ENCODE measurements at regions not wholly inside any gene's neighbourhood (a gene's known extent, or its start where the extent isn't known, plus 50 kb on each side); places are given as distances from the start of the nearest gene placed in this dataset.

DNA sequence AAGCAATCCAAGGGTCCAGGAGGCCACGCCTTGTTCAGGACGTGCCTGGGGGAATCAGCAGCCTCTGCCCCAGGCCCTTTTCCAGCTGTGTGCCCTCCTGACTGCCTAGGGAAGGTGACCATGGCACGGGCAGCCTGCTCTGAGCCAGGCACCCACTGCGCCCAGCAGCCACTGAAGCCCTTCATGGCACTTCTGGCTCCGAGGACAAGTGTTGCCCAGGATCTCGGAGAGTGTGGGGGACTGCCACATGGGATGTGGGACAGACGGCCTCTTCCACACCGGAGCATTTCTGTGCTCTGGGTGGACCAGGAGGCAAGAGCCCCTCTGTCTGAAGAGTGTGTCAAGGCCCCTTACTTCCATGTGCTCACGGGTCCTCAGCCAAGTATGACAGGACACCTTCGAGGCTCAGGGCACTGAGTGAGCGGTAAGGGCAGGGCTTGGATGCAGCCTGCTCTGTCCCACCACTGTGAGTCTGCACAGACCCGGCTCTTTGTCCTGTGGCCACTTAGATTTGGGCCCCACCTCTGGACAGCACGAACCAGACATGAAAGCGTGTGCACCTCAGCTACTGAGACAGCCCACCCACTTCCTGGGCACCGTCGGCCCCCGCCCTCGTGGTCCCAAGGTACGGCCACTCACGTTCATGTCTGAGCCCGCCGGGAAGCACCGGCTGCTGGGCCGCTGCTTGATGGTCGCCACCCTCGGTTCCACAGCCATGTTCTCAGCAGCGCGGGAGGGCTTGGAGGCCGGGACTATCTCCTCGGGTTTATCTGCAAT, 93.6 kb downstream of the CTTN start:
- no peak overlapping the region for H3K4me3 ChIP-seq (ENCODE audit: low read length in 2 of 2)
- H3K27me3 ChIP-seq (ENCODE audit: insufficient read depth, low read length) = no peaks in the 10 kb centered on the region
- Mint-ChIP-seq H3K27ac (no peak overlapping the region), H3K4me1 (peaks cover 0 to 5% (median 1%) of the 10 kb centered on the region in 4 donors), H3K27me3 (peaks cover 0 to 3% of the 10 kb centered on the region in 2 donors), H3K4me3 (no peak overlapping the region), H3K9me3 (peaks cover 0 to 12% (median 6%) of the 10 kb centered on the region in 8 donors), H3K36me3 (no peaks in the 10 kb centered on the region)
- intact Hi-C loops (cut with micrococcal nuclease) = no loop called here
- POLR2A ChIA-PET (ENCODE audit: partially characterized antibody) = no interaction called here
- no peak for DNase-seq
- H3K4me1 ChIP-seq (ENCODE audit: insufficient read depth, low read length) = no peaks in the 10 kb centered on the region
- H3K36me3 ChIP-seq (ENCODE audit: insufficient read depth, low read length) = no peaks in the 10 kb centered on the region
- CTCF ChIA-PET (ENCODE audit: partially characterized antibody) = no interaction called here
- H3K27ac ChIP-seq (ENCODE audit: low read depth, low read length) = no peak overlapping the region
- peaks cover 0 to 3% of the 10 kb centered on the region in 2 donors for H3K9me3 ChIP-seq (ENCODE audit: control insufficient read depth in 1 of 2, low read length in 2 of 2)

DNA sequence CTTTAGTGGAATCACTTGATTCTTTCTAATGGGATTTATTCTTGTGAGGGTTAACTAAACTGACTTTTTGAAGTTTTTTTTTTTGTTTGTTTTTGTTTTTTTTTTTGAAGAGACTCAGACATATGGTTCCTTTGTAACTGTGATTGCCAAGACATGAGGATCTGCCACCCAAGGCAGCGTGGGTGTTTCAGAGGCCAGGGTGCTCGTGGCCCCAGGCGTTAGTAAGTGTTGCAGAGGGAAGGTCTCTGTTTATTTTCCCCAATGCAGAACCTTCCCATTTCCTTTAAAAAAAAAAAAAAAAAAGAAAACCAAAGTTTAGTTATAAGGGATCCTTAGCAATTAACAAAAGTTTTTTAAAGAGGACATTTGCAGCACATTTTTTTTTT, 94.8 kb downstream of the CTTN start:
- peaks cover 0 to 3% of the 10 kb centered on the region in 2 donors for H3K9me3 ChIP-seq (ENCODE audit: control insufficient read depth in 1 of 2, low read length in 2 of 2)
- H3K27ac Mint-ChIP-seq = no peak overlapping the region
- peaks cover 0 to 12% (median 6%) of the 10 kb centered on the region in 8 donors for H3K9me3 Mint-ChIP-seq
- H3K36me3 ChIP-seq (ENCODE audit: insufficient read depth, low read length) = no peaks in the 10 kb centered on the region
- no peaks in the 10 kb centered on the region for H3K36me3 Mint-ChIP-seq
- DNase-seq = no peak
- no peaks in the 10 kb centered on the region for H3K27me3 Mint-ChIP-seq
- no peak overlapping the region for H3K27ac ChIP-seq (ENCODE audit: low read depth, low read length)
- no peaks in the 10 kb centered on the region for H3K4me1 ChIP-seq (ENCODE audit: insufficient read depth, low read length)
- H3K4me3 Mint-ChIP-seq = no peak overlapping the region
- no peak overlapping the region for H3K4me3 ChIP-seq (ENCODE audit: low read length in 2 of 2)
- ChIA-PET CTCF (ENCODE audit: partially characterized antibody) (no interaction called here), POLR2A (ENCODE audit: partially characterized antibody) (no interaction called here)
- no peaks in the 10 kb centered on the region for H3K4me1 Mint-ChIP-seq
- intact Hi-C loops (cut with micrococcal nuclease) = no loop called here
- H3K27me3 ChIP-seq (ENCODE audit: insufficient read depth, low read length) = no peaks in the 10 kb centered on the region

DNA sequence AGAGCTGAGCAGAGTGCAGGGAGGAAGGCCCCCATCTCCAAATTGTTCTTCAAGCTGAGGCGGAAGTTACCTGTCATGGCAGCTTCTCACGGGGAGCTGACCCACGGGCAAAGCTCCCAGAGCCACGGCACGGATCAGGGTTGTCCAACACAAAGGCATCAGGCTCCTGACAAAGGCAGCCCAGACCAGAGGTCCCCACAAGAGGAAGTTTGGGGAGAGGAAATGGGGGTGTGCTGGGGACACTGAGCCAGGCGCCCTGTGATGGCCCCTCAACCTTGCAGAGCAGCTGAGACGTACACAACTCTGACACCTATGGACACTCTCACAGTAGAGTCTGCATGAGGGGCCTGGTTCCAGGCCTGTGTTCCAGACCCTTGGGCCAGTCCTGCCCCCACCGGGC, 95.6 kb downstream of the CTTN start:
- Histone ChIP-seq H3K27me3 (ENCODE audit: insufficient read depth, low read length) (no peaks in the 10 kb centered on the region), H3K4me1 (ENCODE audit: insufficient read depth, low read length) (no peaks in the 10 kb centered on the region), H3K27ac (ENCODE audit: low read depth, low read length) (no peak overlapping the region), H3K36me3 (ENCODE audit: insufficient read depth, low read length) (no peaks in the 10 kb centered on the region), H3K9me3 (ENCODE audit: control insufficient read depth in 1 of 2, low read length in 2 of 2) (peaks cover 0 to 3% of the 10 kb centered on the region in 2 donors), H3K4me3 (ENCODE audit: low read length in 2 of 2) (no peak overlapping the region)
- H3K36me3 Mint-ChIP-seq = no peaks in the 10 kb centered on the region
- no peak overlapping the region for H3K4me3 Mint-ChIP-seq
- intact Hi-C loops (cut with micrococcal nuclease) = no loop called here
- CTCF ChIA-PET (ENCODE audit: partially characterized antibody) = no interaction called here
- H3K27ac Mint-ChIP-seq = no peak overlapping the region
- H3K4me1 Mint-ChIP-seq = no peaks in the 10 kb centered on the region
- no peak for DNase-seq
- POLR2A ChIA-PET (ENCODE audit: partially characterized antibody) = no interaction called here
- H3K27me3 Mint-ChIP-seq = no peaks in the 10 kb centered on the region
- peaks cover 0 to 12% (median 6%) of the 10 kb centered on the region in 8 donors for H3K9me3 Mint-ChIP-seq

DNA sequence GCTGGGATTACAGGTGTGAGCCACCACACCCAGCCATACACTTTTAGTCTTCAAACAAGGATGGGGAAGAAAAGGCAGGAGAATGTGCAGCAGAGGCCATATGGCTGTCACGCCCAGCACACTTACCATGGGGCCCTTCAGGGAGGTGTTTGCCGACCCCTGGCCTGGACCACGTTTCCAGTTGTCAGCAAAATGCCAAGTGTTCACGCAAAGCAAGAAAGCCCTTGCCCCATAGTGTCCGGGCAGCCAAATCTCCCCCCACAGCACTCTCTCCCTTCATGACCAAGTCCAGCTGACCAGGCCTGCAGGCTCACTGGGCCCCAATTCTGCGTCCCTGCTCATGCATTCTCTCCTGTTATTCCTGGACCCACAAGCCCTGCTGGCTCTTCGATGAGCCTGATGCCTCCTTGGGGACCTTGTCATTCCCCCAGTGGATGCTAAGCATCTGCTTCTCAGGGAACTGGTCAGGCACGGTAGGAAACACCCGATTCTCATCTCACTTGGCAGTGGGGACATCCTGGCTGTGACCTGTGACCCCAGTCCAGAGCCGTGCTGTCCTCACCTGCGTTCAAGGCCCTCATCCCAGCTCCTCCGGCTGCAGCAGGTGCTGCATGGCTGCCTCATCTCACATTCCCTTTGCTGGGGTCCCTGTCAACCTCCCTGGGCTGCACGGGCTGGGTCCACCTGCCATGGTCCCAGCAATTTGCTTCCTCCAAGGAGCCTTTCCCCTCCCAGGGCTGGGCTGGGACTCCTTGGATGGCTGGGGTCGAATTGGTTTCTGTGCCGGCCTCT, 96.4 kb downstream of the CTTN start:
- H3K4me1 ChIP-seq (ENCODE audit: insufficient read depth, low read length) = no peaks in the 10 kb centered on the region
- no peak overlapping the region for H3K4me3 ChIP-seq (ENCODE audit: low read length in 2 of 2)
- H3K27me3 ChIP-seq (ENCODE audit: insufficient read depth, low read length) = no peaks in the 10 kb centered on the region
- no peaks in the 10 kb centered on the region for H3K36me3 ChIP-seq (ENCODE audit: insufficient read depth, low read length)
- peaks cover 0 to 3% of the 10 kb centered on the region in 2 donors for H3K9me3 ChIP-seq (ENCODE audit: control insufficient read depth in 1 of 2, low read length in 2 of 2)
- Mint-ChIP-seq H3K4me1 (no peaks in the 10 kb centered on the region), H3K36me3 (no peaks in the 10 kb centered on the region), H3K27me3 (no peaks in the 10 kb centered on the region), H3K4me3 (no peak overlapping the region), H3K9me3 (peaks cover 0 to 12% (median 6%) of the 10 kb centered on the region in 8 donors), H3K27ac (no peak overlapping the region)
- H3K27ac ChIP-seq (ENCODE audit: low read depth, low read length) = no peak overlapping the region
- ChIA-PET CTCF (ENCODE audit: partially characterized antibody) (no interaction called here), POLR2A (ENCODE audit: partially characterized antibody) (no interaction called here)
- DNase-seq = no peak
- intact Hi-C loops (cut with micrococcal nuclease) = no loop called here

GRCh38 chr11:70495351-70496310, 97.3 kb downstream of the CTTN start:
- ChIA-PET CTCF (ENCODE audit: partially characterized antibody) (no interaction called here), POLR2A (ENCODE audit: partially characterized antibody) (no interaction called here)
- no peak overlapping the region for H3K27ac Mint-ChIP-seq

DNA sequence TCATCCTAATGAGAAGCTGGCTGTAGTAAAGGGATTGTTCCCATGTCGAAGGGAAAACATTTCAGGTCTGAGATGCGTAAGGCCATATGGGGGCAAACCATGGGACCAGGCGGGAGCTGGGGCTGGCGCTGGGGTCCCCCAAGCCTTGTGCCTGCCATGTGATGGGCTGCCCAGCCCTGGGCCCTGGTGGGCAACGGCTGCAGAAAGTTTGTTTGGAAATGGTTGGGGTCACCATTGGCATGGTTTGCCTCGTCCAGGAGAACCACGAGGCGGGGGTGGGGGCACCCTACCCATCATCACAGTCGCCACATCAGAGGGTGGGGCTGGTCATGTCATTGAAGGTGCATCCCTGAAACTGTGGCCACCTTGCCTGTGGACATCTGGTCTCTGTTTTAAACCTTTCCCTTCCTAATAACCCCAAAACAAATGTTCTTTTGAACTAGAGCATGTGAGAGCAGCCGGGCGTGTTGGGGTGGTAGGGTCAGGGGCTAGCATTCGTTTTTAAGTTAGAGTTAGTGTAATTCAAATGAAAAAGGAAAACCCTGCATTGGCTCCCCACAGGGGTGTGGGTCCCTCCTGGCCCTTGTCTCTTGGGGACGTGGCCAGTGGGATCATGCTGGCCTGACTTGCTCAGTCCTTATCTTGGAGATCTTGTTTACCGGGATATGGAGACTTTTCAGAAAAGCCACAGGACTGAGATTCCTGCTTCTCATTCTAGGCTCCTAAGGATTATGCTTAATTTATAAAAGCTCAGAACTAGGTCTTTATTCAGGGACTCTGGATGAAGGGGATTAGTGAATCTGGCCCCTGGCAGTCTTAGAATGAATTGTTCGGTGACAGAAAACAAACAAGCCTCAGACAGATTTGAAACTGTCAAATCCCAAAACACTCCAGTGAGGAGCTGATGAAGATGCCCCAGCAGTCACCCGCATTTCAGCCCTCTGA, 98.5 kb downstream of the CTTN start:
- ChIA-PET POLR2A (ENCODE audit: partially characterized antibody) (no interaction called here), CTCF (ENCODE audit: partially characterized antibody) (no interaction called here)
- Histone ChIP-seq H3K27me3 (ENCODE audit: insufficient read depth, low read length) (no peaks in the 10 kb centered on the region), H3K4me3 (ENCODE audit: low read length in 2 of 2) (no peak overlapping the region), H3K27ac (ENCODE audit: low read depth, low read length) (no peak overlapping the region), H3K4me1 (ENCODE audit: insufficient read depth, low read length) (no peaks in the 10 kb centered on the region), H3K9me3 (ENCODE audit: control insufficient read depth in 1 of 2, low read length in 2 of 2) (no peaks in the 10 kb centered on the region), H3K36me3 (ENCODE audit: insufficient read depth, low read length) (no peaks in the 10 kb centered on the region)
- no peaks in the 10 kb centered on the region for H3K27me3 Mint-ChIP-seq
- intact Hi-C loops (cut with micrococcal nuclease) = no loop called here
- H3K4me1 Mint-ChIP-seq = no peaks in the 10 kb centered on the region
- no peak overlapping the region for H3K27ac Mint-ChIP-seq
- no peak overlapping the region for H3K4me3 Mint-ChIP-seq
- no peak for DNase-seq
- peaks cover 0 to 2% (median 0%) of the 10 kb centered on the region in 8 donors for H3K9me3 Mint-ChIP-seq
- H3K36me3 Mint-ChIP-seq = no peaks in the 10 kb centered on the region

More at GRCh38 chr11:70495351-70496310, 97.3 kb downstream of the CTTN start:
- no peaks in the 10 kb centered on the region for H3K27me3 Mint-ChIP-seq
- Histone ChIP-seq H3K27me3 (ENCODE audit: insufficient read depth, low read length) (no peaks in the 10 kb centered on the region), H3K9me3 (ENCODE audit: control insufficient read depth in 1 of 2, low read length in 2 of 2) (peaks cover 0 to 3% of the 10 kb centered on the region in 2 donors), H3K27ac (ENCODE audit: low read depth, low read length) (no peak overlapping the region), H3K4me3 (ENCODE audit: low read length in 2 of 2) (no peak overlapping the region), H3K36me3 (ENCODE audit: insufficient read depth, low read length) (no peaks in the 10 kb centered on the region), H3K4me1 (ENCODE audit: insufficient read depth, low read length) (no peaks in the 10 kb centered on the region)
- intact Hi-C loops (cut with micrococcal nuclease) = no loop called here
- no peak for DNase-seq
- H3K36me3 Mint-ChIP-seq = no peaks in the 10 kb centered on the region
- H3K9me3 Mint-ChIP-seq = peaks cover 0 to 12% (median 6%) of the 10 kb centered on the region in 8 donors
- no peaks in the 10 kb centered on the region for H3K4me1 Mint-ChIP-seq
- H3K4me3 Mint-ChIP-seq = no peak overlapping the region

Measured in CD4-positive, alpha-beta memory T cell (primary cell).